ENCODE measurements at regions not wholly inside any gene's neighbourhood (a gene's known extent, or its start where the extent isn't known, plus 50 kb on each side); places are given as distances from the start of the nearest gene placed in this dataset.

GRCh38 chr5:62112689-62113228 lies 193.2 kb upstream of the KIF2A start:
- no peak for DNase-seq (ENCODE audit: low spot score, unreplicated experiment)
- TF ChIP-seq CTCF (IDR thresholded peaks at IDR 0.05; ENCODE audit: unreplicated experiment), result no peak
- Mint-ChIP-seq H3K4me3 (ENCODE audit: low read depth) (no peak overlapping the region), H3K27me3 (no peaks in the 10 kb centered on the region), H3K4me1 (ENCODE audit: low read depth) (no peaks in the 10 kb centered on the region), H3K9me3 (ENCODE audit: low read depth) (no peaks in the 10 kb centered on the region), H3K36me3 (ENCODE audit: insufficient read depth) (no peaks in the 10 kb centered on the region), H3K27ac (no peak overlapping the region)

- no peaks in the 10 kb centered on the region for H3K4me1 Mint-ChIP-seq (ENCODE audit: low read depth)
- no peaks in the 10 kb centered on the region for H3K27me3 Mint-ChIP-seq
- peaks cover 3% of the 10 kb centered on the region for H3K9me3 Mint-ChIP-seq (ENCODE audit: low read depth)
- no peak for DNase-seq (ENCODE audit: low spot score, unreplicated experiment)
- no peak overlapping the region for H3K27ac Mint-ChIP-seq
- TF ChIP-seq CTCF (IDR thresholded peaks at IDR 0.05; ENCODE audit: unreplicated experiment), result no peak
- no peaks in the 10 kb centered on the region for H3K36me3 Mint-ChIP-seq (ENCODE audit: insufficient read depth)
- H3K4me3 Mint-ChIP-seq (ENCODE audit: low read depth), result no peak overlapping the region
These were observed 191.0 kb upstream of the KIF2A start for GRCh38 chr5:62115014-62115413.

GRCh38 chr5:62124266-62124665 lies 181.7 kb upstream of the KIF2A start:
- H3K4me1 Mint-ChIP-seq (ENCODE audit: low read depth), result no peaks in the 10 kb centered on the region
- peaks cover 4% of the 10 kb centered on the region for H3K9me3 Mint-ChIP-seq (ENCODE audit: low read depth)
- H3K27ac Mint-ChIP-seq, result no peak overlapping the region
- no peaks in the 10 kb centered on the region for H3K27me3 Mint-ChIP-seq
- H3K36me3 Mint-ChIP-seq (ENCODE audit: insufficient read depth), result no peaks in the 10 kb centered on the region
- no peak for TF ChIP-seq CTCF (IDR thresholded peaks at IDR 0.05; ENCODE audit: unreplicated experiment)
- H3K4me3 Mint-ChIP-seq (ENCODE audit: low read depth), result no peak overlapping the region
- no peak for DNase-seq (ENCODE audit: low spot score, unreplicated experiment)

GRCh38 chr5:62126090-62126489 lies 179.9 kb upstream of the KIF2A start:
- no peak for TF ChIP-seq CTCF (IDR thresholded peaks at IDR 0.05; ENCODE audit: unreplicated experiment)

GRCh38 chr5:62127098-62127736 lies 178.8 kb upstream of the KIF2A start:
- no peaks in the 10 kb centered on the region for H3K36me3 Mint-ChIP-seq (ENCODE audit: insufficient read depth)
- H3K27ac Mint-ChIP-seq, result no peak overlapping the region
- no peaks in the 10 kb centered on the region for H3K4me1 Mint-ChIP-seq (ENCODE audit: low read depth)
- no peak overlapping the region for H3K4me3 Mint-ChIP-seq (ENCODE audit: low read depth)
- H3K9me3 Mint-ChIP-seq (ENCODE audit: low read depth), result no peaks in the 10 kb centered on the region
- H3K27me3 Mint-ChIP-seq, result no peaks in the 10 kb centered on the region
- no peak for DNase-seq (ENCODE audit: low spot score, unreplicated experiment)
- TF ChIP-seq CTCF (IDR thresholded peaks at IDR 0.05; ENCODE audit: unreplicated experiment), result no peak

More at GRCh38 chr5:62126090-62126489, 179.9 kb upstream of the KIF2A start:
- no peak overlapping the region for H3K4me3 Mint-ChIP-seq (ENCODE audit: low read depth)
- no peaks in the 10 kb centered on the region for H3K4me1 Mint-ChIP-seq (ENCODE audit: low read depth)
- no peaks in the 10 kb centered on the region for H3K36me3 Mint-ChIP-seq (ENCODE audit: insufficient read depth)
- H3K9me3 Mint-ChIP-seq (ENCODE audit: low read depth), result no peaks in the 10 kb centered on the region
- no peaks in the 10 kb centered on the region for H3K27me3 Mint-ChIP-seq
- no peak for DNase-seq (ENCODE audit: low spot score, unreplicated experiment)
- no peak overlapping the region for H3K27ac Mint-ChIP-seq
